Jurkat, Clone E6-1 (cell line): ENCODE measurements at regions not wholly inside any gene's neighbourhood (a gene's known extent, or its start where the extent isn't known, plus 50 kb on each side); places are given as distances from the start of the nearest gene placed in this dataset.
A peak's percentile ranks its signal among the peaks of the same experiment; 100 is the strongest.

Experiments used
- DNase-seq: peaks from one replicate; pipeline ENCODE4 v3.0.0-alpha.2; 2011; ENCODE audit warnings: low read depth, low spot score
- H3K4me3 ChIP-seq: 2 replicates; pipeline ENCODE4 v1.5.1; 2011; ENCODE audit warnings: mild to moderate bottlenecking, low read length, control low read depth, moderate library complexity

DNA sequence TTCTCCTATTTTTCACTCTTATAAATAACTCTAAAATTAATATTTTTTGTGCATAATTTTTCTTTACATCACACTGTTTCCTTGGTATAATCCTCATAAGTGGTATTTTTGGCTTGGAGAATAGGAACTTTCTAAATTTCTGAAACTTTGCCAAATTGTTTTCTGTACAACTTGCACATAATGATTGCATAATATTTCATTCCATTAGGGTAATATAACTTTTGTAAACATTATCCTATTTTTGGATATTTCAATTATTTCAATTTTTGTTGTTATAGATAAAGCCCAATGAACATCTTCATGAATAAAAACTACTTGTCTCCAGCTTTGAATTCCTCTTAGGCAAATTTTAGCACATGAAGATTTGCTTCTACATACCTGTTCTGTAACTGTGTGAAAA, 135.9 kb downstream of the ELAPOR2 start:
- DNase-seq, result no peak
- no peak overlapping the region for H3K4me3 ChIP-seq

DNA sequence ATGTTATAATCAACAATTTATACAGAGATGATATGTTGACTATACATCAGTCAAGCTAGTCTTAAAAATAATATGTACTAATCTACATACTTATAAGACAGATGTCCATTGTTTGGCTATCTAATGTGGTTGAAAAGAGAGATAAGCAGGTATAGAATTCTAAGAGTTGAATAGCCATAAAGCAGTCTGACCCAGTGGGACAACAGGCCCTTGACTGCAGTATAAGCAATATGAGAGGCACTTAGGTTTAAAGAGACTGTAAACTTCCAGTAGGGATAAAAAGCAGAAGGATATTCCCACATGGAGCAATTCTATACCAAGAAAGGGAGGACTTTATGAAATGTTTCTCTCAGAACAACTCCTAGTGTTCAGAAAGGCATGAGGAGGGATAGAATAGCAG, 139.3 kb downstream of the ELAPOR2 start:
- H3K4me3 ChIP-seq, result no peak overlapping the region
- no peak for DNase-seq

DNA sequence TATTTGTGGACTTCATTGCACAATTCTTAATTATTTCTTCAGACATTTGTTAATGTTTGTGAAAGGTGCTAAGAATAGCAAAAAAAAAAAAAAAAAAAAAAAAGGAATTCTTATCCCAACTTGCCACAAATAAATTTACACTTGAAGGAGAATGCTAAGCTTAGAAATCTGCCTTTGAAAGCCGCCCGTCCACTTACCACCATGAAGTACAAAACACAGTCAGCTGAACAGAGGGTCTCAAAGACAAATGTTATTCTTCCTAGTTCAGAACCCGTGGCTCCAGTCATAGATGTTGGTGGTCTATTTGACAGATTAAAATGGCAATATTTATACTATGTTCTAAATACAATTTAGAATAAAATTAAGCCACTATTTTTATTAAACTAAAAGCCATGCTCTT, 141.2 kb downstream of the ELAPOR2 start:
- no peak for DNase-seq

DNA sequence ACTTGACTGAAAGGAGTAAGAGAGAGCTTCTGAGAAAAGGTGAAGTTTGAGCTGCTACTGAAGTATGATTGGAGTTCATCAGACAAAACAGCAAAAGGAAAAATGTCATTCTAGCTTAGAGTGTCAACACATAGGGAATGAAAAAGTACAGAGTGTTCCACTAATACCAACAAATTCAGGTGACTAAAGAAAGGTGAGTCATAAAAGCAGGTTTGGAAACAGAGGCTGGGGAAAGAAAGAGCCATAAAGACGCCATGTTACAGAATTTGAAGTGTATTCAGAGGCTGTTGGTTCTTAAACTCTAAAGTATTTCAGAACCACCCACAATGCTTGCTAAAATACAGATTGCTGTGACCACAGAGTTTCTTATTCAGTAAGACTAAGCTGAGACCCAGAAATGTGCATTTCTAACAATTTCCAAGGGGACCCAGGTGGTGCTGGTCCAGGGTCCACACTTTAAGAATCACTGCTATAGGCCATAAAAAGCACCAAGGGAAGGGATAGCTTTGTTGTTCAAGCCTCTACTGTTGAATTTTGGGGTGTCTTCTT, 143.1 kb downstream of the ELAPOR2 start:
- no peak overlapping the region for H3K4me3 ChIP-seq
- no peak for DNase-seq

More for the DNA sequence above, 141.2 kb downstream of the ELAPOR2 start:
- no peak overlapping the region for H3K4me3 ChIP-seq

DNA sequence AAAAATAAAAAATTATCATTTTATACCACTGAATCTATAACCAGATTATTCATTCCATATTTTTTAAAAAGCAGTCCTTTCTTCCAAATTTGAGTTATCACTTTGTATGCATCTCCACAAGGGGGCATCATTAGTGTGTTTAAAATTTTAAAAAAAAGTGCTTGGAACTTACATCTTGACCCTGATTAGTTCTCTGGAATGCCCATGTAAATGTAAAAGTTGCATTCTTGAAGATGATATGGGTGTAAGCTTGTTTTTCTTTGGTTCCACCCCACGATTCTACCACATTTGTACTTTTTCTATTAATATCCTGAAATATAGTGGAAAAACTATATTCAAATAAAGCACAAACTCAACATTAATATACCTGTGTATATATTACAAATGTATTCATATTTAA, 144.9 kb downstream of the ELAPOR2 start:
- DNase-seq, result peak; percentile 9

More for the DNA sequence above, 144.9 kb downstream of the ELAPOR2 start:
- H3K4me3 ChIP-seq, result no peak overlapping the region
